ENCODE measurements at regions not wholly inside any gene's neighbourhood (a gene's known extent, or its start where the extent isn't known, plus 50 kb on each side); places are given as distances from the start of the nearest gene placed in this dataset.

- TF ChIP-seq SETDB1 (IDR thresholded peaks at IDR 0.05; ENCODE audit: low read length) = no peak
- no peak for TF ChIP-seq BRF2 (IDR thresholded peaks at IDR 0.05; ENCODE audit: borderline replicate concordance, insufficient read depth, insufficient read length)
- no peak for TF ChIP-seq CTCF (IDR thresholded peaks at IDR 0.05 in 2 of 3, conservative IDR thresholded peaks at IDR 0.05 in 1 of 3; ENCODE audit: insufficient read depth in 2 of 3, low read depth in 1 of 3, low read length in 3 of 3)
- no peak for TF ChIP-seq NCOA2 (IDR thresholded peaks at IDR 0.05; ENCODE audit: partially characterized antibody in 2 of 2)
These were observed 69.7 kb upstream of the TNPO1 start for GRCh38 chr5:72746736-72747135.
